ENCODE measurements at regions not wholly inside any gene's neighbourhood (a gene's known extent, or its start where the extent isn't known, plus 50 kb on each side); places are given as distances from the start of the nearest gene placed in this dataset.

- H4K20me1 ChIP-seq, result no peaks in the 10 kb centered on the region
- H3K4me3 ChIP-seq, result no peak overlapping the region
- no peak overlapping the region for H3K4me2 ChIP-seq
- H3K36me3 ChIP-seq, result no peaks in the 10 kb centered on the region
- no peak overlapping the region for H3K27ac ChIP-seq
- H3K4me1 ChIP-seq, result peaks cover 0 to 2% (median 0%) of the 10 kb centered on the region in 10 experiments; a peak in 5 of 20 replicates
- peaks cover 0 to 4% (median 0%) of the 10 kb centered on the region in 11 experiments; a peak in 1 of 22 replicates for H3K9me3 ChIP-seq (replicated peaks in 1 of 11)
- TF ChIP-seq Cebpa-rat (IDR thresholded peaks at IDR 0.05), result no peak
- no peaks in the 10 kb centered on the region for H3K27me3 ChIP-seq
- no peak overlapping the region for H3K9ac ChIP-seq
Measured at GRCh38 chr5:25909163-25909562, 1129.2 kb downstream of the CDH9 start.

- no peaks in the 10 kb centered on the region for H4K20me1 ChIP-seq
- no peaks in the 10 kb centered on the region for H3K4me1 ChIP-seq
- no peak for TF ChIP-seq Cebpa-rat (IDR thresholded peaks at IDR 0.05)
- no peaks in the 10 kb centered on the region for H3K27me3 ChIP-seq
- H3K36me3 ChIP-seq, result no peaks in the 10 kb centered on the region
- H3K9me3 ChIP-seq (replicated peaks in 1 of 11), result peaks cover 0 to 4% (median 0%) of the 10 kb centered on the region in 11 experiments; a peak in 1 of 22 replicates
- no peak overlapping the region for H3K4me3 ChIP-seq
- H3K9ac ChIP-seq, result no peak overlapping the region
- no peak overlapping the region for H3K4me2 ChIP-seq
- H3K27ac ChIP-seq, result no peak overlapping the region
Measured at GRCh38 chr5:25905646-25906045, 1132.7 kb downstream of the CDH9 start.

GRCh38 chr5:25892211-25892610, 1146.2 kb downstream of the CDH9 start:
- no peak overlapping the region for H3K4me2 ChIP-seq
- no peaks in the 10 kb centered on the region for H3K4me1 ChIP-seq
- no peak overlapping the region for H3K27ac ChIP-seq
- no peak overlapping the region for H3K4me3 ChIP-seq
- H4K20me1 ChIP-seq, result no peaks in the 10 kb centered on the region
- no peaks in the 10 kb centered on the region for H3K36me3 ChIP-seq
- H3K27me3 ChIP-seq, result no peaks in the 10 kb centered on the region
- H3K9me3 ChIP-seq (replicated peaks in 1 of 11), result peaks cover 0 to 7% (median 0%) of the 10 kb centered on the region in 11 experiments; a peak in 4 of 22 replicates
- TF ChIP-seq Cebpa-rat (IDR thresholded peaks at IDR 0.05), result no peak
- H3K9ac ChIP-seq, result no peak overlapping the region

GRCh38 chr5:25891691-25892090, 1146.7 kb downstream of the CDH9 start:
- H3K9ac ChIP-seq, result no peak overlapping the region
- H3K4me2 ChIP-seq, result no peak overlapping the region
- no peak overlapping the region for H3K27ac ChIP-seq
- H3K9me3 ChIP-seq (replicated peaks in 1 of 11), result peaks cover 0 to 7% (median 0%) of the 10 kb centered on the region in 11 experiments; a peak in 4 of 22 replicates
- H3K4me3 ChIP-seq, result no peak overlapping the region
- TF ChIP-seq Cebpa-rat (IDR thresholded peaks at IDR 0.05), result no peak
- H3K27me3 ChIP-seq, result no peaks in the 10 kb centered on the region
- no peaks in the 10 kb centered on the region for H3K36me3 ChIP-seq
- no peaks in the 10 kb centered on the region for H4K20me1 ChIP-seq
- H3K4me1 ChIP-seq, result no peaks in the 10 kb centered on the region

- Histone ChIP-seq H3K4me1 (no peaks in the 10 kb centered on the region), H3K9me3 (replicated peaks in 1 of 11) (no peaks in the 10 kb centered on the region), H3K27ac (no peak overlapping the region), H3K36me3 (no peaks in the 10 kb centered on the region), H3K9ac (no peak overlapping the region), H3K4me2 (no peak overlapping the region), H4K20me1 (no peaks in the 10 kb centered on the region), H3K27me3 (no peaks in the 10 kb centered on the region), H3K4me3 (no peak overlapping the region)
- no peak for TF ChIP-seq Cebpa-rat (IDR thresholded peaks at IDR 0.05)
Measured at GRCh38 chr5:25881318-25882036, 1156.9 kb downstream of the CDH9 start.

GRCh38 chr5:25863811-25864210, 1174.6 kb downstream of the CDH9 start:
- no peak for TF ChIP-seq Cebpa-rat (IDR thresholded peaks at IDR 0.05)

GRCh38 chr5:25862276-25862675, 1176.1 kb downstream of the CDH9 start:
- no peaks in the 10 kb centered on the region for H4K20me1 ChIP-seq
- H3K9me3 ChIP-seq (replicated peaks in 1 of 11), result peaks cover 0 to 10% (median 5%) of the 10 kb centered on the region in 11 experiments; a peak in 6 of 22 replicates
- no peak overlapping the region for H3K4me3 ChIP-seq
- H3K27me3 ChIP-seq, result no peaks in the 10 kb centered on the region
- no peak overlapping the region for H3K4me2 ChIP-seq
- no peak for TF ChIP-seq Cebpa-rat (IDR thresholded peaks at IDR 0.05)
- H3K27ac ChIP-seq, result no peak overlapping the region
- no peaks in the 10 kb centered on the region for H3K36me3 ChIP-seq
- no peaks in the 10 kb centered on the region for H3K4me1 ChIP-seq
- no peak overlapping the region for H3K9ac ChIP-seq

More at GRCh38 chr5:25863811-25864210, 1174.6 kb downstream of the CDH9 start:
- Histone ChIP-seq H3K4me1 (no peaks in the 10 kb centered on the region), H3K36me3 (no peaks in the 10 kb centered on the region), H3K9ac (no peak overlapping the region), H3K4me2 (no peak overlapping the region), H3K27me3 (no peaks in the 10 kb centered on the region), H3K27ac (no peak overlapping the region), H3K9me3 (replicated peaks in 1 of 11) (peaks cover 0 to 10% (median 5%) of the 10 kb centered on the region in 11 experiments; a peak in 6 of 22 replicates), H4K20me1 (no peaks in the 10 kb centered on the region), H3K4me3 (no peak overlapping the region)

- no peaks in the 10 kb centered on the region for H3K27me3 ChIP-seq
- H3K36me3 ChIP-seq, result no peaks in the 10 kb centered on the region
- H3K4me3 ChIP-seq, result no peak overlapping the region
- H3K4me1 ChIP-seq, result no peaks in the 10 kb centered on the region
- H3K27ac ChIP-seq, result no peak overlapping the region
- no peak for TF ChIP-seq Cebpa-rat (IDR thresholded peaks at IDR 0.05)
- no peak overlapping the region for H3K9ac ChIP-seq
- no peaks in the 10 kb centered on the region for H4K20me1 ChIP-seq
- H3K9me3 ChIP-seq (replicated peaks in 1 of 11), result peaks cover 0 to 10% (median 5%) of the 10 kb centered on the region in 11 experiments; a peak in 6 of 22 replicates
- H3K4me2 ChIP-seq, result no peak overlapping the region
Measured at GRCh38 chr5:25858019-25858418, 1180.4 kb downstream of the CDH9 start.

- Histone ChIP-seq H3K27me3 (no peaks in the 10 kb centered on the region), H3K4me3 (no peak overlapping the region), H3K9me3 (replicated peaks in 1 of 11) (no peaks in the 10 kb centered on the region), H3K4me1 (no peaks in the 10 kb centered on the region), H3K27ac (no peak overlapping the region), H3K4me2 (no peak overlapping the region), H4K20me1 (no peaks in the 10 kb centered on the region), H3K9ac (no peak overlapping the region), H3K36me3 (no peaks in the 10 kb centered on the region)
- TF ChIP-seq Cebpa-rat (IDR thresholded peaks at IDR 0.05), result no peak
Measured at GRCh38 chr5:25851301-25851700, 1187.1 kb downstream of the CDH9 start.

GRCh38 chr5:25850581-25850980, 1187.8 kb downstream of the CDH9 start:
- Histone ChIP-seq H3K9me3 (replicated peaks in 1 of 11) (0 out of 22 replicates have a peak, but pooled peaks cover 0 to under 1% (median 0%) of the 10 kb centered on the region in 11 experiments), H3K4me2 (no peak overlapping the region), H3K27me3 (no peaks in the 10 kb centered on the region), H3K36me3 (no peaks in the 10 kb centered on the region), H4K20me1 (no peaks in the 10 kb centered on the region), H3K27ac (no peak overlapping the region), H3K4me3 (no peak overlapping the region), H3K9ac (no peak overlapping the region), H3K4me1 (no peaks in the 10 kb centered on the region)
- no peak for TF ChIP-seq Cebpa-rat (IDR thresholded peaks at IDR 0.05)

All from BLaER1 treated with 17β-estradiol and CSF1 and Interleukin-3, amounts not matched to agents 10 nM and 100 nM (cell line).